Anterior cingulate cortex (tissue), 58 donors: ENCODE measurements at regions not wholly inside any gene's neighbourhood (a gene's known extent, or its start where the extent isn't known, plus 50 kb on each side); places are given as distances from the start of the nearest gene placed in this dataset.

ENCODE experiments used
- DNase-seq, 58 donors: peaks; one replicate each; lab custom pipeline; 2025; lab: John Stamatoyannopoulos, UW

DNA sequence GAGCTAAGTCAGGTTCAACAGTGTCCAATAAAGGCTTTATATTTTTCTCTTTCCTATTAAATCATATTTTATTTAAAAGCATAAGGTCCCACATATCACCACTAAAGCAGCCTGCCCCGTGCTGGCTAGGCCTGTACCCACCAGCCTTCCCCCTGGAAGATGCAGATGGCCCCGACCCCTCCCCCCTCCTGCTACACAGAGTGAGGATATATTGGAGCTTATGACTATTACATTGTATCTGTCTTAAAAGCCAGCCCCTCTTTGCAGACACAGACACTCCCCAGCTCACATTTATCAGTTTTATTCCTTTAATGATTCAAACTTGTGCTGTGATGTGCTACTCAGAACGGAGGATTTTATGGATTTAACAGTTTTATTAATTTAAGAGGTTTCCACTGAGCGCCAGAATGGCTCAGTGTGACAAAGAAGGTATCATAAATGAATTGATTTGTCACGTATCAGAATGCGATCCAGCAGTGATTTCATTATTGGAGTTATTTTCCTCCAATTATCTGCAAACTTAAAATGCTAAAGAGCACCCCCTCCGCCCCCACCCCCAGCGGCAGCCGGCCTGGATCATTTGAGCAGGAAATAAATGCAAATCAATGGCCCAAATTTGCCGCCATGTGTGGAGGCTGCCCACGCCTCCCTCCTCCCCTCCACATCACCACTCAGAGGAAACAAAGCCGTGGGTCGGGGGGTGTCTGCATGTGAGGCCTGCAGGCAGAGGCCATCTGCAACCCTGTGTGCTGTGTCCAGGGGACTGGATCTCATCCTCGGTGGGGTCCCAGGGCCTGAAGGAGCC lies 72.6 kb upstream of the ZMIZ1 start:
- DNase-seq: no peak

DNA sequence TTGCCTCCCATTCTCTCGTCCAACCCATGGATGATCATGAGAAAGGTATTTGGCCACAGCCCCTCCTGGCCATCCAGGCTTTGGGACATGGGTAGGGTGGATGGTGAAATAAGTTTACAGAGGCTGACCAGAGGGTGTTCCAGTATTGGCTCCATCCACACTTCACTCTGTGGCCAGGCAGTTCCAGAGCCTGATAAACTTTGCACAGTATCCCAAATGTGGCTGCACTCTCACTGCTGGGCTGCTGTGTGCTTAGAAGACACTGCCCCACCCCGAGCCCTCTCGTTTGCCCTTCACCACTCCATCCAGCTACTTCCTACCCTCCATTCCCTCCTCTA lies 72.0 kb upstream of the ZMIZ1 start:
- DNase-seq: no peak

DNA sequence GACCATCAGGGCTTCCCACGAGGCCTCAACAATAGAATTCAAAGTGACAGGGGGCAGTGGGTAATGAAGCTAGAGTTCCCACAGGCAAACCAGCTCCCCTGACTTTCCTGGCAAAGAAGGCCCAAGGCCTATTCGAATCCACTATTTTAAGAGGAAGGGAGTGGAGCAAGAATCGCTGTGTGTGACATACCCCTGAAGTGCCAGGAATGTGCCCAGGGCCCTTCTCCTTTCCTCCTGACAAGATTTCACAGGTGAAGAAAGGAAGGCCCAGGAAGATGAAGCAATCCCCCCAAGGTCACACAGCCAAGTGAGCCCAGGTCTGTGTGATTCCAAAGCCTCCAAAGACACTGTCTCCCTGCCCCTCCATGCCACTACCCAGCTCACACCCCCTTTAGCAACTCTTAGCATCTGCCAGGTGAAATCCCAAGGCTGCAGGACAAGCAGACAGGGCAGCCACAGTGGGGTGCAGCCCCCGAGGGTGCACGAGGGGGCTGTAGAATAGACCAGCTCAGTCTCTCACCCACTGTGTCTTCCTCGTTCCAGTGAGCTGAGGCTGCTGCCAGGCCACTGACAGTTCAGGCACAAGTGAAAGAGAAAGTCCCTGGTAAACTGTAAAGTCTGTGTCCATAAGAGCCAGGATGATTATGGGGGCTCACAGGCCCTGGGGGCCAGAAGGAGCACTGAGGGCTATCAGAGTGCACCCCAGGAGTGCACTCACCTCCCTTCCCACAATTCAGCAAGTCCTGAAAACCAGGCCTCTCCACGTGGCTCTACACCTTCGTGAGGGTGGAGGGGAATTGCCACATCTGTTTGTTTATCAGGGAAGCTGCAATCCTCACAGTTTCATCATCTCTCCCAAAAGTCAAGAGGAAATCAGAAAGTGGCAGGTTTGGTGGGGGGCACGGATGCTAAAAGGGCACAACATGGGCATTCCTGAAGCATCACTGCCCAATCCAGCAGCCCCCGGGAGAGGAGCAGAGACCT lies 70.8 kb upstream of the ZMIZ1 start:
- DNase-seq: no peak

DNA sequence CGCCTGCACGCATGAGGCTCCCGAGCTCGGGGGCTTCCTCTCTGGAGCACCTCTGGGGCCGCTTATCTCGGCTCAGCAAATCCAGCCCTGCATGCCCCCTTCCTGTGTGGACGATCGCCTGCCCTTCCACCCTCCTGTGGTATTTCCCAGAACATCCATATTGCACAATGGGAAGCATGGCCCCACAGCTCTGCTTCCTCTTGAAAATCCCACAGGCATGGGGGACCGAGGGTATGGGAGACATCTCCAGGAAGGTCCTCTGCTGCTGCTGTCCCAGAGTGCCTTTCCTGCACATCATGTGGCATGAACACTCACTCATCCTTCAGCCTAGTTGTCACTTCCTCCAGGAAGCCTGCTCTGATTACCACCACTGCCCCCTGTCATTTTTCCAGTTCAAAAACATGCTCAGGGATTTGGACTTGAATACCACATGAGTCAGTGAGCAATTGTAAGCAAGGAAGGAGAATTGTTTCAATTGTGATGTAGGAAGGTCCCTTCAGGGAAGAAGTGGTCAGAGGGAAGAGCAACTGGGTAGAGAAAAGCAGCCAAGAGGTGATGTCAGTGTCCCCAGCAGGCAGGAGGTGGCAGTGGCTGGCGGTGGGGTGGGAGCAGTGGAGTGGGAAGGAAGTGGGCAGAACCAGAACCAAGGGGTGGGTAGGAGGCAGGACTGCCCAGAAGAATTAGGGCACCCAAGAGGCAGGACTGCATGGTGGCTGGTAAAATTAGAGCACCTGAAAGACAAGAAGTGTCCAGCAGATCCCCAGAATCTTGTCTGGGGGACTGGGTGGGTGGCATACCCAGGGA lies 67.5 kb upstream of the ZMIZ1 start:
- no peak for DNase-seq

DNA sequence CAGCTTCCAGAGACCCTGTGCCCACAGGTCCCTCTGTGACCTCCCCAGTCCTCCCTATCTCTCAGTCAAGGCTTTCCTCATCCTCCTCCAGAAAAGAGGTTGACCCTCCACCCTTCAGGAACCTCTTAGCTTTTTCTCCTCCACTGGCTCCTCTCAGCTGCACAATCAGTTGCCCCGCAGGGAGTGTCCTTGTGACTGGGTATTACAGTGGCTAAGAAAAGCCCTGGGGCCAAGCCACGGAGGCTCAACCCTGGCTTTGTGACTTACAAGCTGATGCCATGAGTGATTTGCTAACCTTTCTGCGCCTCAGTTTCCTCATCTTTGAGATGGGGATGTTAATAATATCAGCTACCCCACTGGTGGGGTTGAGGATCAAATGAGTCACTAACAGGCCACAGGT lies 66.4 kb upstream of the ZMIZ1 start:
- DNase-seq: no peak

DNA sequence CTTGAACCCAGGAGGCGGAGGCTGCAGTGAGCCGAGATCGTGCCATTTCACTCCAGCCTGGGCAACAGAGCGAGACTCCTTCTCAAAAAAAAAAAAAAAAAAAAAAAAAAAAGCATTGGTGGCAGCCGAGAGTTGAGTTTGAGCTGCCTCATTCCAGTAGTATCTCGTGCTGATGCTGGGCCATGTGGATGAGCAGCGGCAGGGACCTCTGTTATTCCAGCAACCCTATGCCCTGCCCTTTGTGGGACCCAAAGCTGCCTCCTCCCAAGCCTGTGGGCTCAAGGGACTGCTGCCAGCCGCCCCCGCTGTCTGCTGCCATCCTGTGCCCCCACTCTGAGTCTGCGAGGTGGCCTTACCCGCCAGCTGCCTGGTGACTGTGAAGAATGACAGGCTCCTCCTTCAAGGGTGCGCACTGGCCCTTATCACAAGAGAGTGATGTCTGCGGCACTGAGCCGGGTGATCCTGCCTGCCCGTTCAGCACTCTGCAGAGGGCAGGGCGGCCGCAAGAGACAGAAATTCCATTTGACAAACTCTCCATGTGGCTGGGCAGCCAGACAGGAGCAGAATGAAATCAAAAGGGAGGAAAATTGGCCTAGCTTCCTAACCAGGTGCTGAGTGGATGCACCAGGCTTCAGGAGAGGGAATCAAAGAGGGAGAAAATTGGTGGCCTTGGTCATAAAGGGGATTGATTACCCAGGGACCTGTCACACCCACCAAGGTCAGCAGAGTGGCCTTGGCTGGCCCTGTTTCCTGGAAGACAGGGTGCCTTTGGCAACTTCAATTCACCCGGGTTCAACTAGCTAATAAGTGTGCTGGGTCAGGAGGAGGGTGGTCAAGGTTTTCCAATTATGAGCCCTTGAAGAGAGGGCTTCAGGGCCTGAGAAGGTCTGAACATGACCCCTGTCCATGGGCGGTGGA lies 65.3 kb upstream of the ZMIZ1 start:
- no peak for DNase-seq

DNA sequence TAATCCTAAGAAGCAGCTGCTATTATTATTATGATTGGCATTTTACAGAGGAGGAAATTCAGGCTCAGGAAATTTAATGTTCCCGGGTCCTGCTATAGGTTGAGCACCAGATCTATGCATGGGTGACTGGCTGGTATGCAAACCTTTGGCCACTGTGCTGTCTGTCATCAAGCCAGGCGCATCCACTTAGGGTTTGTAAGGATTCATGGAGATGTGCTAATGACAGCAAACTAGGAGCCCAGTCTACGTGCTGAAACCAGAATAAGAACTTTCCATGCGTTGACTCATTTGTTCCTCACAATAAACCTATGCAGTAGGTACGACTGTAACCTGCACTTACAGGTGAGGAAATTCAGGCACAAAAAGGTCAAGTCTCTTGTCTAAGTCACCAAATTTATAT lies 64.5 kb upstream of the ZMIZ1 start:
- no peak for DNase-seq

DNA sequence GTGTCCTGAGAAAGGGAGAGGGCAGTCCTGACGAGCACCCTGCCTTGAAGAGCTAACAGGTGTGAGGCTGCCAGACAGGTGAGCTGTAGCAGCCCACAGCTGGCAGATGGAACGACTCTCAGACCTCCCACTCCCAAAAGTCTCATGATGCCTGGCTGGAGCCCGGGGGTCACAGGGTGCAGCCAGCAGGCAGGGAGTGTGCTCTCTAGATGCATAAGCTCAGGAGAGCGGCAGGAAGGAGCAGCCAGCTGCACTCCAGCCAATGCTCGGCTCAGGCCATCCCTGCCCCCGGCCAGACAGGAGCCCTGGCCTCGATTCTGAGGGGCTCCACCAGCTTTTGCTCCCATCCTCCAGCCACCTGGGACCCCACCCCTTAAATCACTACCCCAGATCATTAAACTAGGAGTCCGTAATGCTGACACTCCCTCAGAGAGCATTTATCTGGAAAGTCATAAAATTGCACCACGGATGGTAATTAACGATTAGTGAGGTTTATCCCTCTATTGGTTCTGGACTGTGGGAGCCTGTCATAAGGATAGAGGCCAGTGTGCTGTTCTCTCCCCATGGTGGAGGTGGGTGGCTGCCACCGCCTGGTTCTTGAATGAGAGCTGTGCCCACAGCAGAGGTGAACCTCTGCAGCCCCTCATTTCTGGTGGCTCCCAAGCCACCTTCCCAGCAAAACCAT lies 63.5 kb upstream of the ZMIZ1 start:
- no peak for DNase-seq

DNA sequence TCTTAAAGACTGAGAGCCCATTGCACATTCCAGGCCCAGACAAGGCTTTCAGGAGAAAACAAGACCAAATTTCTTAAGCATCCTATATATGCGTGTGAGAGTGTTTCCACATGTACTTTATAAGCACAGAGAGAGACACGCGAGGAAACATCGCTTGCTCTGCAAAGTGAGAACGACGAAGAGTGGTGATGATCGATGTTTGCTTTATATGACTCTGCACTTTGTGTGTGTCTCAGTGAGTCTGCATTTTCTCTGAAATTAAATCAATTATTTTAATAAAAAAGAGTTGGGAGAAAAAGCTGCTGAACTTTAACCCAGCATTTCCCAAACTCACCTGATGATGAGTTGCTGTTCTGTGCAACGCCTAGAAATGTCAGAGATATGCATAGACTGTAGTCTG lies 61.7 kb upstream of the ZMIZ1 start:
- no peak for DNase-seq

DNA sequence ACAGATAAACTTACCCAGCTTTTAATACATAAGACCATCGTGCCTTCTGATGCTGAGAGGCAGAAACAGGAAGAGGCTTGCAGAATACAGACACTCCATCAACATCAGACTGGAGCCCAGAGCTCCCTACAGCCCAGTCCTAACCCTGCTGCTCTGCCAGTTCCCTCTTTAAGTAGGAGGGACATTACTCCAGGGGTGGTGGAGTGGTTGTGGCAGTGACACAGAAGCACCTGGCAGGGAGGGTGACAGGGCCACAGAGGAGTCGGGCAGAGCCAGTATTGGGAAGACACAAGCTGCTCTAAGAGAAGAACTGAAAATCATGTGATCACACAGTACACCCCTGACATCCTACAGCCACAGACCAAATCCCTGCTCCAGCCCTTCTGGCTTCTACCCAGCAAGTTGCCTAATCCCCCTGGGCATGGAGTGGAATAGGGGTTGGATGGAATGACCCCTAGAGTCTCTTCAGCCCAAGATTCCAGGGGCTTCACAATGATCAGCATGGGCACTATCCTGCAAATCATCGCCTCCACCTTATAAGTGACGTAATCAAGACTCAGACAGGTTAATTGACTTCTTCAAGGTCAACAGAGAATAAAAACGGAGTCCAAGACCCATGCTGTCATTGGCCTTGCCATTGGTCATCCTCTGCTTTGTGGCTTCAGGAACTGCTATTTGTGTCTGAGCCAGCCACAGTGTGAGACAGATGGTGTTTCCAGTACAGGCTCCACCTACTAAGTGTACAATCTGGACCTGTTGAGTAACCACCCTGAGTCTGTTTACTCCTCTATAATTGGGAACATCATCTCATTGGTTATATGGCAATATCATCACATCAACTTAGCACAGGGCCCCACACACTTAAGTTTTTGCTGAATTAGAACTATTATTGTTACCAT lies 61.1 kb upstream of the ZMIZ1 start:
- peak in 4 of 58 donors; percentile 14 to 32 (median 24) for DNase-seq

DNA sequence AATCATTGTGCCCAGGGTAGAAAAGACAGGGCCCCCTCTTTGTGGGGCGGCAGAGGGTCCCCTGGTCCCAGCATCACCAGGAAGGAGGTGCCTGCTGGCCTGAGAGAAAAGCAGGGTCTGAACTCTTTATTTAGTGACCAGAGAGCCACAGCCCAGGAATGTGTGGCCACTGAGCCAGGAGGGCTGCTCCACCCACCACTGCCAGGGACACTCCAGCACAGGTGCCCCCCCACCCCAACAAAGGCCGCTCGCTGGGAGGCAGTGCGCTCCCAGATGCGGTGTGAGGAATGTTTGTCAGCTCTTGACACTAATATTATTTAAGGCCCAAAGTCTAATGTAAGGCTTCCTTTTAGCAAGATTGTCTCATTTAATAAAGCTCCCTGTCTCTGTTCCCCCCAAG lies 59.6 kb upstream of the ZMIZ1 start:
- no peak for DNase-seq

DNA sequence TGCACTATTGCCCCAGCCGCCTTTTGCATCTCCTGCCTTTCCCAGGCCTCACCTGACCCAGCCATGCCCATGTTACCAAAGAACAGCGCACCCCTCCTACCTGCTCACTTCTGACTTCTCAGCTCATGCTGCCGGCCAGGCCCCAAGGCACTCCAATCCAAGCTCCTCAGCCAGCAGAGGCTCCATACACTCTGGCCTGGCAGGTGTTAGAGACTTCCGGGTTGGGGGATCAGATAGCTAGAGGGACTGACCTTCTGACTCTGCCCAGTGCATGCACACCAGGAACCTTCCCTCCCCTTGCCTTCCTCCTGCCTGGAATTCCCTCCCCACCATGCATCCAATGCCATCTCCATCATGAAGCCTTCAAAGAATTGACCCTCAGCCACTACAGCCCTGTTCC lies 56.2 kb upstream of the ZMIZ1 start:
- no peak for DNase-seq

DNA sequence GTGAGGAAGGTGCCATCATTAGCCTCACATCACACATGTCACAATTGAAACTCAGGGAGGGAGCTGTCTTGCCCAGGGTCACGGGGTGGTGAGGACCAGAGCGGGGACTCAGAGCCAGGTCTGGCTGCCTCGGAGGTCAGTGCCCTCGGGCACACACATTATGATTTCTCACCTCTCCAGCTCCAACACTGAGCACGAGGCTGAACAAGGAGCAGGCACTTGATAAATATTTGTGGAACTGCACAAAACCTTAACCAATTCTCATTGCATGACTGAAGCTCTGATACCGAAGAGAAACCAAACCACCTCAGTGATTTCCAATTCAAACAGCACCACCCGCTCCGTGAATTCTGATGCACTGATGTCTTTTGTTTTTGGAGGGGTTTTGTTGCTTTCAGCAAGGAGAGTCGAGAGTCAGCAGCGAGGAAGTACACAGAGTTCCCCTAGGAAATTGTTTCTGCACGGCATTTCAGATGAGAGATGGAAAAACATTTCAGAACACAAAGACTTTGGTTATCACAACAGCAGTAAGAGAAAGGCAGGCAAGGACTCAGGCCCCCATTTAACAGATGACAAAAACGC lies 55.3 kb upstream of the ZMIZ1 start:
- no peak for DNase-seq

DNA sequence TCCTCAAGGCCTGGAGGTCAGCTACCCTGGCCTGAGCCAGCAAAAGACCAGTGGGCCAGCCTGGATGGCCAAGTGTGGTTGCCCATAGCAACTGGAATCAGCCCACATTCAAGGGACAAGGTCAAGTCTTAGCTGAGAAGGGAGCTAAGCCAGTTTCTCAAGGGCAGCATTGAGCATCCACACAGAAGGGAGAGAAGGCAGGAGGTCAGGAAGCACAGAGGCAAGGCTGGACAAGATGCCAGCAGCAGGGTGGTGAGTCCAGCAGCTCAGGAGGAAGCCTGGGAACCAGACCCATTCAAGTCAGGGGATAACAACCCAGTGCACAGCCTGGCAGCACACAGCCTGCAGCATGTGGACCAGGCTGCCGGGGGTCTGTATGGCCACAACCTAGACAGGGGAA lies 54.0 kb upstream of the ZMIZ1 start:
- DNase-seq: peak in 31 of 58 donors; percentile 7 to 84 (median 42)

DNA sequence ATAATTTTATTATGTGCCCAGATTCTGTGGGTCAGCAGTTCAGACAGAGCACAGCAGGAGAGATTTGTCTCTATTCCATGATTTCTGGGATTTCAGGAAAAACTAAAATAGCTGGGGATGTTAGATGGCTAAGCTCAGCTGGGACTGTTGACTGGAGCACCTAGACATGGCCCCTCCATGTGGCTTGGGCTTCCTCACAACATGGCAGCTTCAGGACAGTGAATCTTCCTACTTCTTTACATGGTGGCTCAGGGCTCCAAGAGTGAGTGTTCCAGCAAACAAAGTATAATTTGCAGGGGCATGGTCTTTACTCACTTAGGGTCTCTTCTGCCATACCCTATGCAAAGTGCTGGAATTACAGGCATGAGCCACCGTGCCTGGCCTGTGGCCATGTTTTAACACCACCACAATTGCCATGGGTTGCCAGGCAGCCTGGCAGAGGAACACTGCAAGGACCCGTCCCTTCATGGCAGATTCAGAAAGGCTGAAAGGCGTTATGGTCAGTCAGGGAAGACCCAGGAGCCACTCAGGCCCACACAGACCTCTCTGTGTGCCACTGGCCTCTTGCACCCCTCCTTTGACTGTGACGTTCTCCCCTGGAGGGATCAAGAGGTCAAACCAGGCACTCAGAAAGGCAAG lies 50.8 kb upstream of the ZMIZ1 start:
- no peak for DNase-seq

DNA sequence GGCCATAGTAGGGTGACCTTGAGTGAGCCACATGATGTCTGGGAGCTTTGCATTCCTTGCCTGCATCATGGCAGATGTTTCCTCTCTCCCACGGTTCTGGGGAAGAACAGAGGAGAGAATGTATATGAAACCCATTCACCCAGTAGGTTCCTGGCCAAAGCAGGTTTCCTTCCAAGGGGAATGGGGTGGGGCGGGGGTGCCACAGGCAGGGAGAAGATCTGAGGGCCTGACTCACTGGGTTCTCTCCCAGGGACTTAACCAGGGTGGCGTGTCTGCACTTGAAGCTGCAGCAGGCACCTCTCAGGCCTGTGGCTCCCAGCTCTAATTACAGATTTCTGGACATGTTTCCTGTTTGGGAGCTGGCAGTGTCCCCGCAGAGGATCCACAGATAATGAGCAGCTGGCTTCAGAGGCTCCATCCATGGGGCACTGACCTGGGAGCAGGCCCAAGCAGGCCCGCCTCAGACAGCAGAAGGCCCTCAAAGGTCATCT lies 50.2 kb upstream of the ZMIZ1 start:
- no peak for DNase-seq
